Retinal pigment epithelial cell (primary cell): ENCODE measurements at regions not wholly inside any gene's neighbourhood (a gene's known extent, or its start where the extent isn't known, plus 50 kb on each side); places are given as distances from the start of the nearest gene placed in this dataset.

Experiments used
- DNase-seq: peaks from one replicate; pipeline ENCODE4 v3.0.0-alpha.2; 2010; ENCODE audit warnings: low read depth
- H3K4me3 ChIP-seq: 2 replicates; pipeline ENCODE4 v1.5.1; 2011; ENCODE audit warnings: mild to moderate bottlenecking, low read length, control low read depth, moderate library complexity
- CTCF ChIP-seq: conservative IDR thresholded peaks from 2 replicates; pipeline ENCODE4 v1.5.1; 2011; ENCODE audit warnings: low read depth, low read length, control low read depth, inconsistent platforms

GRCh38 chr1:18045203-18045602, 62.4 kb upstream of the IGSF21 start:
- H3K4me3 ChIP-seq: no peak overlapping the region
- DNase-seq: no peak
- TF ChIP-seq CTCF: no peak

- TF ChIP-seq CTCF: no peak
- DNase-seq: no peak
- H3K4me3 ChIP-seq: no peak overlapping the region
These were observed 62.0 kb upstream of the IGSF21 start for GRCh38 chr1:18045621-18046020.

GRCh38 chr1:18047122-18047521, 60.5 kb upstream of the IGSF21 start:
- DNase-seq: no peak
- TF ChIP-seq CTCF: no peak
- H3K4me3 ChIP-seq: no peak overlapping the region

GRCh38 chr1:18049228-18049627, 58.4 kb upstream of the IGSF21 start:
- no peak for TF ChIP-seq CTCF
- no peak for DNase-seq
- no peak overlapping the region for H3K4me3 ChIP-seq

GRCh38 chr1:18052671-18053070, 54.9 kb upstream of the IGSF21 start:
- H3K4me3 ChIP-seq: no peak overlapping the region
- no peak for DNase-seq
- TF ChIP-seq CTCF: no peak

GRCh38 chr1:18055156-18055555, 52.4 kb upstream of the IGSF21 start:
- no peak overlapping the region for H3K4me3 ChIP-seq
- no peak for DNase-seq
- TF ChIP-seq CTCF: no peak

GRCh38 chr1:18056545-18056944, 51.1 kb upstream of the IGSF21 start:
- no peak for DNase-seq
- TF ChIP-seq CTCF: no peak
- H3K4me3 ChIP-seq: no peak overlapping the region
